AG09309 (cell line): ENCODE measurements at regions not wholly inside any gene's neighbourhood (a gene's known extent, or its start where the extent isn't known, plus 50 kb on each side); places are given as distances from the start of the nearest gene placed in this dataset.
"Not testable (repeated sequence)": the region's sequence is repeated elsewhere in the genome, so short reads cannot be mapped to it uniquely, and the experiment has no call there.

Experiments
- DNase-seq: peaks from one replicate; pipeline ENCODE4 v3.0.0-alpha.2; 2010; ENCODE audit warnings: low read depth
- H3K4me3 ChIP-seq: 2 replicates; pipeline ENCODE4 v1.5.1; 2011; ENCODE audit warnings: mild to moderate bottlenecking, low read depth, low read length, moderate library complexity; ENCODE audit not compliant: control insufficient read depth
- CTCF ChIP-seq: IDR thresholded peaks from 2 replicates; pipeline ENCODE4 v1.5.1; 2011; ENCODE audit warnings: mild to moderate bottlenecking, low read depth, low read length, inconsistent platforms; ENCODE audit not compliant: insufficient read depth, control insufficient read depth; ENCODE audit errors: missing control alignments

DNA sequence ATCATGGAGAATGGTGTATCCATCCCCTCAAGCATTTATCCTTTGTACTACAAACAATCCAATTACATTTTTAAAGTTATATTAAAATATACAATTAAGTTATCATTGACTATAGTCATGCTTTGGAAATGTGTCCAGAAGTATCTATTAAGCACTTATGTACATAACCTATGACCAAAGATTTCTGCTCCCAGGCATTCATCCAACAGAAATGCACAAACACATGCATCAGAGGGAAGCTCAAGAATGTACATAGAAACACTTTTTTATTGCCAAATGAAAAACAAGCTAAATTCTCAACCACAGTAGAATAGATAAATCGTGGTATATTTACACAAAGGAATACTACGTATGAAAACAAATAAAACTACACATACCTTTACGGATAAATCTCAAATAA is 700.5 kb upstream of the ZNF608 start:
- no peak for TF ChIP-seq CTCF
- no peak for DNase-seq
- H3K4me3 ChIP-seq: no peak overlapping the region

- no peak for DNase-seq
- no peak overlapping the region for H3K4me3 ChIP-seq
- no peak for TF ChIP-seq CTCF
Observed at GRCh38 chr5:125450771-125451170, 704.3 kb upstream of the ZNF608 start.

DNA sequence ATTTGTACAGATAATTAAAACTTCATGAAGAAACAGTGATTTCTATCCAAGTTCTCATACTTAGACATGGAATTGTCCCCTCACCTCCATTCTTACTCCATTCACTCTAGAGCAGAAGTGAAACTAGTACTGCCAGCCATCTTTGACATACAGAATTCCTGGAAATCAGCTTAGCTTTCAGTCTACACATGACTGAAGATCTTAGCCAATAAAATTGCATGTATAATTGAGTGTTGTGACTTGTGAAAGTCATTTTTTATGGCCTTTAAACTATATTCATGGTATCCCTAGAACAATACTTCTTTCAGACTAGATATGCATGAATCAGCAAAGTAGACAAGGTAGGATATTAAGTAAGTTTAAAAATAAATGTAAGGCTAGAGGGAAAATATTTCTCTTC is 705.2 kb upstream of the ZNF608 start:
- TF ChIP-seq CTCF: no peak
- no peak for DNase-seq
- no peak overlapping the region for H3K4me3 ChIP-seq

- DNase-seq: no peak
- no peak for TF ChIP-seq CTCF
- H3K4me3 ChIP-seq: no peak overlapping the region
Observed at GRCh38 chr5:125452991-125453390, 706.6 kb upstream of the ZNF608 start.

- no peak for DNase-seq
- no peak overlapping the region for H3K4me3 ChIP-seq
- TF ChIP-seq CTCF: no peak
Observed at GRCh38 chr5:125455041-125455440, 708.6 kb upstream of the ZNF608 start.

- not testable (repeated sequence) for DNase-seq, H3K4me3 ChIP-seq
Observed at GRCh38 chr5:125456005-125456404, 709.6 kb upstream of the ZNF608 start.

DNA sequence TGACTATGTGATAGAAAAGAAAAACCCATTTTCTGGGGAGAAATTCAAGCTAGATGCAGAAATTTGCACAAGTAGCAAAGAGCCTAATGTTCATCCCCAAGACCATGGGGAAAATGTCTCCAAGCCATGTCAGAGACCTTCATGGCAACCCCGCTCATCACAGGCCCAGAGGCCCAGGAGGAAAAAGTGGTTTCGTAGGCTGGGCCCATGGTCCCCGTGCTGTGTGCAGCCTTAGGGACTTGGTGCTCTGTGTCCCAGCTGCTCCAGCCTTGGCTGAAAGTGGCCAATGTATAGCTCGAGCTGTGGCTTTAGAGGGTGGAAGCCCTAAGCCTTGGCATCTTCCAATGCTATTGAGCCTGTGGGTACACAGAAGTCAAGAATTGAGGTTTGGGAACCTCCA is 711.2 kb upstream of the ZNF608 start:
- no peak overlapping the region for H3K4me3 ChIP-seq
- no peak for TF ChIP-seq CTCF
- no peak for DNase-seq

DNA sequence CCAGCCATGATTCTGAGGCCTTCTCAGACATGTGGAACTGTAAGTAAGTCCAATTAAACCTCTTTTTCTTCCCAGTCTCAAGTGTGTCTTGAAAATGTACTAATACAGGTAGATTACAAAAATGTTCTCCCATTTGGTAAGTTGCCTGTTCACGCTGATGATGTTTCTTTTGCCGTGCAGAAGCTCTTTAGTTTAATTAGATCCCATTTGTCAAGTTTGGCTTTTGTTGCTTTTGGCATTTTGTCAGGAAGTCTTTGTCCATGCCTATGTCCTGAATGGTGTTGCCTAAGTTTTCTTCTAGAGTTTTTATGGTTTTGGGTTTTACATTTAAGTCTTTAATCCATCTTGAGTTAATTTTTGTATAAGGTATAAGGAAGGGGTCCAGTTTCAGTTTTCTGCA is 712.5 kb upstream of the ZNF608 start:
- not testable (repeated sequence) for DNase-seq, H3K4me3 ChIP-seq
